Activated CD4-positive, alpha-beta T cell treated with anti-CD3 and anti-CD28 coated beads, Interleukin-2, amount 50 U/mL, for 16 hours (primary cell): ENCODE measurements at regions not wholly inside any gene's neighbourhood (a gene's known extent, or its start where the extent isn't known, plus 50 kb on each side); places are given as distances from the start of the nearest gene placed in this dataset.

Experiments
- DNase-seq: peaks from one replicate; pipeline ENCODE4 v3.0.0-alpha.2; 2020

- no peak for DNase-seq
Observed at GRCh38 chr17:71378036-71378435, 742.8 kb upstream of the SOX9 start.

GRCh38 chr17:71378741-71379140 is 742.1 kb upstream of the SOX9 start:
- no peak for DNase-seq

- no peak for DNase-seq
Observed at GRCh38 chr17:71379512-71379911, 741.3 kb upstream of the SOX9 start.

- DNase-seq, result no peak
Observed at GRCh38 chr17:71380535-71380934, 740.3 kb upstream of the SOX9 start.

- DNase-seq, result no peak
Observed at GRCh38 chr17:71380936-71381335, 739.9 kb upstream of the SOX9 start.

GRCh38 chr17:71383091-71383490 is 737.7 kb upstream of the SOX9 start:
- DNase-seq, result no peak

- no peak for DNase-seq
Observed at GRCh38 chr17:71387456-71387855, 733.4 kb upstream of the SOX9 start.

- no peak for DNase-seq
Observed at GRCh38 chr17:71392715-71393567, 727.9 kb upstream of the SOX9 start.

GRCh38 chr17:71395901-71396300 is 724.9 kb upstream of the SOX9 start:
- no peak for DNase-seq

- no peak for DNase-seq
Observed at GRCh38 chr17:71396711-71397110, 724.1 kb upstream of the SOX9 start.

- no peak for DNase-seq
Observed at GRCh38 chr17:71398025-71398424, 722.8 kb upstream of the SOX9 start.

- DNase-seq, result no peak
Observed at GRCh38 chr17:71398800-71399219, 722.0 kb upstream of the SOX9 start.

- no peak for DNase-seq
Observed at GRCh38 chr17:71399221-71399620, 721.6 kb upstream of the SOX9 start.

GRCh38 chr17:71399649-71400048 is 721.2 kb upstream of the SOX9 start:
- no peak for DNase-seq

- DNase-seq, result no peak
Observed at GRCh38 chr17:71402007-71402406, 718.8 kb upstream of the SOX9 start.

GRCh38 chr17:71402661-71403141 is 718.1 kb upstream of the SOX9 start:
- no peak for DNase-seq

GRCh38 chr17:71405101-71405500 is 715.7 kb upstream of the SOX9 start:
- DNase-seq, result no peak

- no peak for DNase-seq
Observed at GRCh38 chr17:71407981-71408380, 712.8 kb upstream of the SOX9 start.

- no peak for DNase-seq
Observed at GRCh38 chr17:71409137-71409536, 711.7 kb upstream of the SOX9 start.

- no peak for DNase-seq
Observed at GRCh38 chr17:71409712-71410111, 711.1 kb upstream of the SOX9 start.

- no peak for DNase-seq
Observed at GRCh38 chr17:71412803-71413202, 708.0 kb upstream of the SOX9 start.

GRCh38 chr17:71413935-71414334 is 706.9 kb upstream of the SOX9 start:
- DNase-seq, result no peak

GRCh38 chr17:71417142-71417541 is 703.7 kb upstream of the SOX9 start:
- DNase-seq, result no peak

- DNase-seq, result no peak
Observed at GRCh38 chr17:71422968-71423367, 697.9 kb upstream of the SOX9 start.
